Caco-2 (cell line): ENCODE measurements at regions not wholly inside any gene's neighbourhood (a gene's known extent, or its start where the extent isn't known, plus 50 kb on each side); places are given as distances from the start of the nearest gene placed in this dataset.

Experiments used
- BruUV-seq: library from RNA; stranded (reverse); fragments of 400-500 nt; replicated peaks from 2 replicates; lab custom pipeline; 2021; lab: Mats Ljungman, UMichigan
- CTCF ChIA-PET: fragments of 300-600 bp; sonication (Branson Sonifier 250); formaldehyde crosslinking; loops from one replicate; lab custom pipeline; 2022; ENCODE audit warnings: antibody characterized with exemption; lab: Charles Lee
- POLR2A ChIA-PET: fragments of 300-600 bp; sonication (Branson Sonifier 250); formaldehyde crosslinking; loops from one replicate; lab custom pipeline; 2022; ENCODE audit warnings: antibody characterized with exemption; lab: Charles Lee
- DNase-seq, 2 experiments: peaks; one replicate each; pipeline versions ENCODE4 v3.0.0 to v3.0.0-alpha.2; 2020 to 2022
- H3K27me3 ChIP-seq: replicated peaks from 2 replicates; pipeline ENCODE4 v1.6.0; 2011; ENCODE audit warnings: low read length; ENCODE audit not compliant: control insufficient read depth, insufficient read depth
- H3K36me3 ChIP-seq: 2 replicates; pipeline ENCODE4 v1.5.1; 2011; ENCODE audit warnings: low read length; ENCODE audit not compliant: control insufficient read depth, insufficient read depth
- H3K4me1 ChIP-seq: fragments of 250-450 bp; sonication (Bioruptor Pico); 2 replicates; pipeline ENCODE4 v1.5.1; 2020; ENCODE audit warnings: mild to moderate bottlenecking
- H3K4me3 ChIP-seq: 2 replicates; pipeline ENCODE4 v1.5.1; 2011; ENCODE audit warnings: low read depth, mild to moderate bottlenecking, control low read depth, low read length
- H3K9me3 ChIP-seq: fragments of 250-450 bp; sonication (Bioruptor Pico); 2 replicates; pipeline ENCODE4 v1.5.1; 2020; ENCODE audit warnings: mild to moderate bottlenecking, moderate library complexity
- H3K27ac Mint-ChIP-seq: one replicate; pipeline ENCODE4 v1.8.0; 2022; ENCODE audit warnings: mixed read lengths; ENCODE audit not compliant: unreplicated experiment
- H3K27me3 Mint-ChIP-seq: one replicate; pipeline ENCODE4 v1.8.0; 2022; ENCODE audit warnings: mixed read lengths; ENCODE audit not compliant: insufficient read depth, unreplicated experiment
- H3K36me3 Mint-ChIP-seq: one replicate; pipeline ENCODE4 v1.8.0; 2022; ENCODE audit warnings: mild to moderate bottlenecking, mixed read lengths; ENCODE audit not compliant: insufficient read depth, unreplicated experiment
- H3K4me1 Mint-ChIP-seq: one replicate; pipeline ENCODE4 v1.8.0; 2022; ENCODE audit warnings: low read depth, mixed read lengths; ENCODE audit not compliant: unreplicated experiment
- H3K4me3 Mint-ChIP-seq: one replicate; pipeline ENCODE4 v1.8.0; 2022; ENCODE audit warnings: mild to moderate bottlenecking, moderate library complexity, mixed read lengths; ENCODE audit not compliant: unreplicated experiment
- H3K9me3 Mint-ChIP-seq: one replicate; pipeline ENCODE4 v1.8.0; 2022; ENCODE audit warnings: mixed read lengths; ENCODE audit not compliant: unreplicated experiment
- CTCF ChIP-seq, 2 experiments: fragments of 200-600 bp in 1 of 2; IDR thresholded peaks; 1 replicate in 1 of 2; 2 replicates in 1 of 2; pipeline versions ENCODE4 v1.5.1 to v1.8.0; 2011 to 2022; ENCODE audit warnings: antibody characterized with exemption in 1 of 2, control low read depth in 1 of 2, inconsistent platforms in 1 of 2, low read depth in 1 of 2, low read length in 1 of 2, mild to moderate bottlenecking in 1 of 2, moderate library complexity in 1 of 2; ENCODE audit not compliant: insufficient read depth in 1 of 2, severe bottlenecking in 1 of 2, unreplicated experiment in 1 of 2
- intact Hi-C: fragments of 100-400 bp; cut with micrococcal nuclease; formaldehyde crosslinking; loops from one replicate; pipeline ENCODE4 v1.10.0; 2022; ENCODE audit not compliant: unreplicated experiment

- CTCF ChIA-PET, result no interaction called here
- TF ChIP-seq CTCF (IDR thresholded peaks at IDR 0.05; ENCODE audit: insufficient read depth in 1 of 2, low read depth in 1 of 2, low read length in 1 of 2, severe bottlenecking in 1 of 2, unreplicated experiment in 1 of 2), result no peak
- Mint-ChIP-seq H3K4me1 (no peaks in the 10 kb centered on the region), H3K36me3 (no peaks in the 10 kb centered on the region), H3K27ac (no peak overlapping the region), H3K27me3 (peaks cover 18% of the 10 kb centered on the region), H3K9me3 (no peaks in the 10 kb centered on the region), H3K4me3 (no peak overlapping the region)
- no peaks in the 10 kb centered on the region; the same call in 1 of the 2 replicates for H3K27me3 ChIP-seq
- H3K4me3 ChIP-seq, result no peak overlapping the region
- H3K9me3 ChIP-seq, result no peaks in the 10 kb centered on the region
- H3K4me1 ChIP-seq, result no peaks in the 10 kb centered on the region
- DNase-seq, result no peak
- BruUV-seq, result no TSS peak
- intact Hi-C loops, result no loop called here
- no peaks in the 10 kb centered on the region for H3K36me3 ChIP-seq
- POLR2A ChIA-PET, result no interaction called here
Observed at GRCh38 chr10:123471811-123472210, 194.3 kb upstream of the GPR26 start.

- Histone ChIP-seq H3K4me1 (no peaks in the 10 kb centered on the region), H3K4me3 (no peak overlapping the region), H3K36me3 (no peaks in the 10 kb centered on the region), H3K27me3 (no peaks in the 10 kb centered on the region; the same call in 1 of the 2 replicates), H3K9me3 (no peaks in the 10 kb centered on the region)
- H3K9me3 Mint-ChIP-seq, result no peaks in the 10 kb centered on the region
- no peak overlapping the region for H3K27ac Mint-ChIP-seq
- ChIA-PET POLR2A (no interaction called here), CTCF (no interaction called here)
- TF ChIP-seq CTCF (IDR thresholded peaks at IDR 0.05; ENCODE audit: insufficient read depth in 1 of 2, low read depth in 1 of 2, low read length in 1 of 2, severe bottlenecking in 1 of 2, unreplicated experiment in 1 of 2), result no peak
- intact Hi-C loops, result no loop called here
- BruUV-seq, result no TSS peak
- no peaks in the 10 kb centered on the region for H3K4me1 Mint-ChIP-seq
- no peak for DNase-seq
- H3K4me3 Mint-ChIP-seq, result no peak overlapping the region
- H3K27me3 Mint-ChIP-seq, result peaks cover 18% of the 10 kb centered on the region
- no peaks in the 10 kb centered on the region for H3K36me3 Mint-ChIP-seq
Observed at GRCh38 chr10:123472606-123473005, 193.5 kb upstream of the GPR26 start.

GRCh38 chr10:123474700-123475099 lies 191.5 kb upstream of the GPR26 start:
- H3K36me3 Mint-ChIP-seq, result no peaks in the 10 kb centered on the region
- ChIA-PET POLR2A (no interaction called here), CTCF (no interaction called here)
- DNase-seq, result no peak
- no TSS peak for BruUV-seq
- no peak for TF ChIP-seq CTCF (IDR thresholded peaks at IDR 0.05; ENCODE audit: insufficient read depth in 1 of 2, low read depth in 1 of 2, low read length in 1 of 2, severe bottlenecking in 1 of 2, unreplicated experiment in 1 of 2)
- H3K4me3 Mint-ChIP-seq, result no peak overlapping the region
- H3K4me1 Mint-ChIP-seq, result no peaks in the 10 kb centered on the region
- Histone ChIP-seq H3K4me3 (no peak overlapping the region), H3K36me3 (no peaks in the 10 kb centered on the region), H3K9me3 (no peaks in the 10 kb centered on the region), H3K4me1 (no peaks in the 10 kb centered on the region), H3K27me3 (no peaks in the 10 kb centered on the region; the same call in 1 of the 2 replicates)
- H3K9me3 Mint-ChIP-seq, result no peaks in the 10 kb centered on the region
- no peak overlapping the region for H3K27ac Mint-ChIP-seq
- intact Hi-C loops, result no loop called here
- H3K27me3 Mint-ChIP-seq, result peaks cover 18% of the 10 kb centered on the region
